Lower leg skin (tissue), 4 donors: ENCODE measurements at regions not wholly inside any gene's neighbourhood (a gene's known extent, or its start where the extent isn't known, plus 50 kb on each side); places are given as distances from the start of the nearest gene placed in this dataset.
"Not testable (repeated sequence)": the region's sequence is repeated elsewhere in the genome, so short reads cannot be mapped to it uniquely, and the experiment has no call there.

Experiments used
- DNase-seq, 2 donors: peaks; one replicate each; pipeline ENCODE4 v3.0.0-alpha.2; 2019; ENCODE audit warnings: low spot score in 2 of 2
- H3K4me3 ChIP-seq: fragments of 200-600 bp; sonication (generic); 2 replicates; pipeline ENCODE4 v1.5.1; 2017; ENCODE audit warnings: mild to moderate bottlenecking, low read depth; ENCODE audit not compliant: poor library complexity, severe bottlenecking
- POLR2A ChIP-seq, 2 donors: fragments of 450-650 bp; IDR thresholded peaks; one replicate each; pipeline ENCODE4 v1.6.1; 2016 to 2017; ENCODE audit warnings: antibody characterized with exemption in 2 of 2, mild to moderate bottlenecking in 1 of 2, moderate library complexity in 1 of 2
- WGBS, 2 donors: methylation state at CpG; one replicate each; pipeline ENCODE4 v1.1.5; 2018; 5-methylcytosine and 5-hydroxymethylcytosine counted together
- intact Hi-C: fragments of 100-400 bp; cut with DNase I; formaldehyde crosslinking; loops from one replicate; pipeline ENCODE4 v1.15.0; 2023; ENCODE audit warnings: low total_unique reads
- TF ChIP-seq, protein P1 (sequence below), 3 donors: fragments of 450-650 bp; IDR thresholded peaks; one replicate each; pipeline ENCODE4 v1.5.1; 2016; ENCODE audit warnings: antibody characterized with exemption in 3 of 3, mild to moderate bottlenecking in 3 of 3, moderate library complexity in 2 of 3

DNA sequence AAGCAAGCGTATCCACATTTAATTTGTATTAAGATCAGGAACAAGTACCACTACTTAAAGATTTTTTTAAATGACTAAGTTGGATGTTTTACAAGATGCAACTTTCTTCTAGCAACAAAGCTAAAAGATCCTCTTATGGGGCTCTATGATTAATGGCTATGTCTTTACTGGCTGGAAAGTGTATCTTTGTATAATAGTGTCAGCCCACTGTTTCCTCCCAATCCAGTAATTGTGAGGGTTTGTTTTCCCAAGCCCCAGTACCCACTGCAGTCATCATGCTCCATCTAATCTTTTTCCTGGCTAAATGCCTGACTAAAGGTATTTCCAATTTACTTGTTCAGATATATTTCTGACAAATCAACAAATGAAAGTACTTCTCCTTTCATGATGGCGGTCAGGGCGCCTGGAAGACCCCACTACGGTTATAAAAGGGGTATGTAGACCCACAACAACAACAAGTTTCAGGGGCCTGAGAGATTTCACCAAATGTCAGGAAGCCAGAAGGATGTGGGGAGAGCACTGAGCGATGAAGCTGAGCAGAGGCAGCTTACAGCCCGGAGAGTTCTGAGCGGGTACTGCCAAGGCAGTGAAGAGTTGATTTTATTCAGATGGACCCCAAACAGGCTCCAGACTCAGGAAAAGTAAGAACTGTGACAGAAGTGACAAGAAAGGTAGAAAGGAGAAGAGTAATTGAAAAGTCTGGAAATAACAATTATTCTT lies 222.6 kb upstream of the KLF14 start:
- TF ChIP-seq, protein P1, sequence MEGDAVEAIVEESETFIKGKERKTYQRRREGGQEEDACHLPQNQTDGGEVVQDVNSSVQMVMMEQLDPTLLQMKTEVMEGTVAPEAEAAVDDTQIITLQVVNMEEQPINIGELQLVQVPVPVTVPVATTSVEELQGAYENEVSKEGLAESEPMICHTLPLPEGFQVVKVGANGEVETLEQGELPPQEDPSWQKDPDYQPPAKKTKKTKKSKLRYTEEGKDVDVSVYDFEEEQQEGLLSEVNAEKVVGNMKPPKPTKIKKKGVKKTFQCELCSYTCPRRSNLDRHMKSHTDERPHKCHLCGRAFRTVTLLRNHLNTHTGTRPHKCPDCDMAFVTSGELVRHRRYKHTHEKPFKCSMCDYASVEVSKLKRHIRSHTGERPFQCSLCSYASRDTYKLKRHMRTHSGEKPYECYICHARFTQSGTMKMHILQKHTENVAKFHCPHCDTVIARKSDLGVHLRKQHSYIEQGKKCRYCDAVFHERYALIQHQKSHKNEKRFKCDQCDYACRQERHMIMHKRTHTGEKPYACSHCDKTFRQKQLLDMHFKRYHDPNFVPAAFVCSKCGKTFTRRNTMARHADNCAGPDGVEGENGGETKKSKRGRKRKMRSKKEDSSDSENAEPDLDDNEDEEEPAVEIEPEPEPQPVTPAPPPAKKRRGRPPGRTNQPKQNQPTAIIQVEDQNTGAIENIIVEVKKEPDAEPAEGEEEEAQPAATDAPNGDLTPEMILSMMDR (IDR thresholded peaks at IDR 0.05): no peak
- TF ChIP-seq POLR2A (IDR thresholded peaks at IDR 0.05): no peak
- 70 to 79% methylated on average over 7 of the region's 7 CpGs for WGBS, 2 donors
- DNase-seq: no peak
- H3K4me3 ChIP-seq: no peak overlapping the region
- intact Hi-C loops: no loop called here

DNA sequence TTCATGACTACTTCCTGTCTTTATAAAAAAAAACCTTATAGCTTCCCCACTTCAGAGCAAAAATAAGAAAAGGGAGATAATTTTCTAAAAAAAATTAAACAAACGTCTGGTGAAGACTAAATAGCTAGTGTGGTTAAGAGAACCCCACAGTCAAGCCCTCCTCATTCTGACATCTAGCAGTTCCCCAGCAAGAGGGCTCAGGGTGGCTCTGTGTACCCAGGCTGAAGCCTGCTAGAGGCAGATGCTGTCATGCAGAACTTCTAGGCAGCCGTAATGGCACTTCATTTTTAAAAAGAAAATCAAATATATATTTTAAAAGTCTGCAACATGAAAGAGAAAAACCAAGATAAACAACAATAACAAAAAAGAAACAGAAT lies 223.1 kb upstream of the KLF14 start:
- DNase-seq: no peak
- intact Hi-C loops: no loop called here
- WGBS, 2 donors: 52 to 62% methylated on average over 2 of the region's 2 CpGs
- TF ChIP-seq, protein P1 (IDR thresholded peaks at IDR 0.05): no peak
- no peak for TF ChIP-seq POLR2A (IDR thresholded peaks at IDR 0.05)
- no peak overlapping the region for H3K4me3 ChIP-seq

DNA sequence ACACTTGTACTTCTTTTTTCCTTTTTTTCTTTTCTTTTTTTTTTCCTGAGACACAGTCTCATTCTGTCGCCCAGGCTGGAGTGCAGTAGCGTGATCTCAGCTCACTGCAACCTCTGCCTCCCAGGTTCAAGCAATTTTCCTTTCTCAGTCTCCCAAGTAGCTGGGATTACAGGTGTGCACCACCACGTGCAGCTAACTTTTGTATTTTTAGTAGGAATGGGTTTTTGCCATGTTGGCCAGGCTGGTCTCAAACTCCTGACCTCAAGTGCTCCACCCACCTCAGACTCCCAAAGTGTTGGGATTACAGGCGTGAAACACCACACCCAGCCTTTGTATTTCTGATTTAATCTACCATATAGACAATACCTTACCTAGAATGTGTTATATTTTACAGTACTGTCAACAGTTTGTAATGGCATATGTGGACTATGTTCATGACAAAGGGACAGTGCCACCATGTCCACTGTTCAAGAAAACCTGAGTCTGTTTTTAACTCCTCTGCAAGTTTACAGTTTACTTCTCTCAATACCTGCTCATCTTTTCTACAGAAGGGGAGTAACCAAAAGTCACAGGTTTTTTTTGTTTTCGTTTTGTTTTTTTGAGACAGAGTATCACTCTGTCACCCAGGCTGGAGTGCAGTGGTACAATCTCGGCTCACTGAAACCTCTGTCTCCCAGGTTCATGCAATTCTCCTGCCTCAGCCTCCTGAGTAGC lies 223.9 kb upstream of the KLF14 start:
- DNase-seq, intact Hi-C loops, H3K4me3 ChIP-seq: not testable (repeated sequence)
- WGBS, 2 donors: 83 to 85% methylated on average over 6 of the region's 6 CpGs

DNA sequence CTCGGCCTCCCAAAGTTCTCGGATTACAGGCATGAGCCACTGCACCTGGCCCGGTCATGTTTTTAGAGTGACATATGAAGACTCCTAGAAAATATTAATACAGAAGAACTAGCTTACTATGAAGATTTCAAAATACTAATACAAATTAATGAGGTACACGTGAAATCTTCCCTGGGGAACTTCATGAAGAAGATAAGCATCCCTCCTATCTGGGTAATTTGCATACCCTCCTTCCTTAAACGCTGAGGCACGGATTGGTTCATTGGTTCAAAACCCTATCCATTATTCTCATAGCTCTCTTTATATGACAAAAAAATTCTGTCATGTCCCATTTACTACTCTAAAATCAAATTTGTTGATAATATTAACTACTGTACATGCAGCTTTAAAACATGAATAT lies 224.8 kb upstream of the KLF14 start:
- 55 to 65% methylated on average over 6 of the region's 6 CpGs for WGBS, 2 donors
- no peak for DNase-seq
- no peak overlapping the region for H3K4me3 ChIP-seq
- intact Hi-C loops: no loop called here
- TF ChIP-seq, protein P1 (IDR thresholded peaks at IDR 0.05): no peak
- no peak for TF ChIP-seq POLR2A (IDR thresholded peaks at IDR 0.05)

DNA sequence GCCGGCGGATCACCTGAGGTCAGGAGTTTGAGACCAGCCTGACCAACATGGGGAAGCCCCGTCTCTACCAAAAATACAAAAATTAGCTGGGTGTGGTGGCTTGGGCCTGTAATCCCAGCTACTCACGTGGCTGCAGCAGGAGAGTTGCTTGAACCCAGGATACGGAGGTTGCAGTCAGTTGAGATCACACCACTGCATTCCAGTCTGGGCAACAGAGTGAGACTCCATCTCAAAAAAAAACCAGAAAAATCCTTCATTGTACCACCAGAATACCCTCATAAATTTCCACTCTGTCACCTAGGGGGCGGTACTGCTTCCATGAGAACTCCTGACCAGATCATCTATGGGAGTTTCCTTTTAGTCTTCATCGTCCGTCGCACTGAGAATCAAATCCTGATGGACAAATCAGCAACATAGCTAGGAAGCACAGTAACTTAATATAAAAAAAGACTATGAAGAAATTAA lies 225.8 kb upstream of the KLF14 start:
- 66 to 72% methylated on average over 9 of the region's 9 CpGs for WGBS, 2 donors
- DNase-seq: no peak
- intact Hi-C loops: no loop called here
- TF ChIP-seq, protein P1 (IDR thresholded peaks at IDR 0.05): no peak
- TF ChIP-seq POLR2A (IDR thresholded peaks at IDR 0.05): no peak
- no peak overlapping the region for H3K4me3 ChIP-seq

DNA sequence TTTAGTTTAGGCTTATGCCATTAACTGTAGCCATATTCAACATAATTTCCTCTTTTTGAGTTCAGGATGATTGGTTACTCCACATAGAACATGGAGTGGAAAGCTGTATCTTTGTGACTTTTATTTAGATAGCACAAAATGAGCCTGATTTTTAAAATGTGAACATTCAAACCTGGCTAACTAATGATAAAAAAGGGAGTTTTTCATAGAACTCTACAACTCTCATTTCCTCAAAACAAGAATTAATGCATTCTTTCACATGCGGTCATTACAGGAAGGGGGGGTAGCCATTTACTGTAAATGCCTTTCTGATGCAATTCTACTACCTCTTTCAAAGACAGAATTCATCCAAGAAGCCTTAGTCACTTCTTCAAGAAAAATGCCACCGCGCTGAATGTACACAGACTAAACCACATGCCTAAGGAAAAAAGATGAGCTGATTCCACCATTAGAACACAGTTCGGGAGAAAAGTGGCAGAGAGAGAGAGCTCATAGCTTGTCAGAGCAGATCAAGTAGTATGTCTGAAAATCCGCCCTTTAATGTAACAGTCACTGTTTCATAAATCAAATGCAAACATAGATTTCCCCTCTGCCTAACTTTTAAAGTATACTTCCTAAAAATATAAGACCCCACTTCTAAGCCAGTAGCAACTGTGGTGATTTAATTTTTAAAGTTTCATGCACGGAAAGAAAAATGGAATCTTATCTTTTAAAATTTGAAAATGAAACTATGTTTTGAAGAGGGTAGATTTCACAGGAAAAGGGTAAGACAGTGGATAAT lies 226.4 kb upstream of the KLF14 start:
- TF ChIP-seq POLR2A (IDR thresholded peaks at IDR 0.05): no peak
- TF ChIP-seq, protein P1 (IDR thresholded peaks at IDR 0.05): no peak
- intact Hi-C loops: no loop called here
- H3K4me3 ChIP-seq: no peak overlapping the region
- DNase-seq: no peak
- 43 to 48% methylated on average over 6 of the region's 6 CpGs for WGBS, 2 donors
